ENCODE measurements at regions not wholly inside any gene's neighbourhood (a gene's known extent, or its start where the extent isn't known, plus 50 kb on each side); places are given as distances from the start of the nearest gene placed in this dataset.
"Not testable (repeated sequence)": the region's sequence is repeated elsewhere in the genome, so short reads cannot be mapped to it uniquely, and the experiment has no call there.

DNA sequence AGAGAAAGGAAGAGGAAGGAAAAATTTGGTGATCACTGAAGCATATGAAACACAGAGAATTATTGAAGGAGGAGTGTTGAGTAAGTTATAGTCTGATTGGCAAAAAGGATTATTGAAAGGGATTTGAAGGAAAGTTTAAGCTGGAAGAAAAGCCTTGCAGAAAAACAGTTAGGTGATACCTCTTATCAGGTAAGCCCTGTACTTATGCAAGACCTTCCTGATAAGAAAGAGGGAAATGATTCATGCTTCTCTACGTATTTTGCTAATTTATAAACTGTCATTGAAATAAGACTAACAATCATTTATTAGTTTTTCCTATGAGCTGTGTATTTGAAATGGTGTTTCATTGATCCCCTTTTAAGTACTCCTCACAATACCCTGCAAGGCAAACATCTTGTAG is 793.9 kb upstream of the NRXN1 start:
- Mint-ChIP-seq H3K4me1 (ENCODE audit: low read depth in 2 of 2) (no peaks in the 10 kb centered on the region), H3K4me3 (no peak overlapping the region), H3K27me3 (no peaks in the 10 kb centered on the region), H3K27ac (no peak overlapping the region), H3K9me3 (peaks cover 0 to 1% of the 10 kb centered on the region in 2 donors), H3K36me3 (ENCODE audit: insufficient read depth) (no peaks in the 10 kb centered on the region)
- ATAC-seq (replicated peaks): no peak
- DNase-seq: no peak

DNA sequence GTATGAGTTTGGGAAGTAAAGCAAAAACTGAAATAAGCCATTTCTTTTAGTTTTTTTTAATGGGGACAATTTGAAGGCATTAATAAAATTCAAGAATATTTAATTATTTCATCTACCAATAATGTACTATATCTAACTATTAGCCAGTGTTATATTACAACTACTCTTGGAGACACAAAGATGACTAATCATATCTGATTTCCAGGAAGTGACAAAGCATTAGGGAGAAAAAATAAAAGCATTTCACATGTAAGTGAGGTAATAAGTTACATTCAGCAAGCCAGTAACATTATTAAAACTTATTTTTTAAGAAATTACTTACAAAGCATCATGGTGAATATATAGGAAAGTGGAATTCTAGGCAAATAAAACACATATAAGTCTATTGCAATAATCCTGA is 781.3 kb upstream of the NRXN1 start:
- ATAC-seq (replicated peaks): no peak
- Mint-ChIP-seq H3K27ac (no peak overlapping the region), H3K4me3 (no peak overlapping the region), H3K36me3 (ENCODE audit: insufficient read depth) (no peaks in the 10 kb centered on the region), H3K9me3 (peaks cover 0 to 4% of the 10 kb centered on the region in 2 donors), H3K27me3 (no peaks in the 10 kb centered on the region), H3K4me1 (ENCODE audit: low read depth in 2 of 2) (no peaks in the 10 kb centered on the region)
- no peak for DNase-seq

DNA sequence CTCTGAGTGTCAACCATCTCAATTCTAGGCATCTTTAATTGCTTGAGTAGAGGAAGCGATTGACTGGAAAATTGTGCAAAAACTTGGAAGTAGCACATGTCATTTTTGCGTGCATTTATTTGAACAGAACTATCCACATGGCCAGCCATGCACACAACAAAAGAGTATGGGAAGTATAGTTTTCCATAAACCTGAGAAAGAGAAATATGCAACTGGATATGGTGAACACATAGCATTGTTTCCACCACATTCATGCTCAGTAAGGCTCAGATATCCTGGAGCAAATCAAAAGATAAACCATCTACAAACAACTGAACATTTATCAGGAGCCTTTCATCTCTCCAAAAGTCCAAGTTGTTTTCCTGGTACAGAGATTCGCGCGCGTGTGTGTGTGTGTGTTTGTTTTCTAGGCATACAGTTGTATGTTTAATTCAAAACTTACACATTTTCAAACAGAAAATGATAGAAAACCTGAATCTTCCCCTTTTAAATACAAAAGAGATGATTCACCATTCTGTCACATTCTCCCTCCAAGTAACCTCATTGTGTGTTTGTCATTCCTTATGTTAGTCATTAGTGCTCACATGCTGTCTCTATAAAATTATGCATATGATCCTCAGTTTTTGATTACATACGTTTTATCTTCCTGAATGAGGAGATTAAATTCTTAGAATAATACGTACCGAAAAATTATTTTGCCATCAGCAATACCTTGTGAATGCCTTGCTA is 780.4 kb upstream of the NRXN1 start:
- no peaks in the 10 kb centered on the region for H3K4me1 Mint-ChIP-seq (ENCODE audit: low read depth in 2 of 2)
- H3K36me3 Mint-ChIP-seq (ENCODE audit: insufficient read depth): no peaks in the 10 kb centered on the region
- H3K9me3 Mint-ChIP-seq: peaks cover 0 to 9% of the 10 kb centered on the region in 2 donors
- H3K27me3 Mint-ChIP-seq: no peaks in the 10 kb centered on the region
- H3K4me3 Mint-ChIP-seq: no peak overlapping the region
- no peak overlapping the region for H3K27ac Mint-ChIP-seq
- ATAC-seq (replicated peaks) (no peak), DNase-seq (no peak)

- Mint-ChIP-seq H3K4me3 (no peak overlapping the region), H3K9me3 (peaks cover 0 to 13% of the 10 kb centered on the region in 2 donors), H3K4me1 (ENCODE audit: low read depth in 2 of 2) (no peaks in the 10 kb centered on the region), H3K36me3 (ENCODE audit: insufficient read depth) (no peaks in the 10 kb centered on the region), H3K27me3 (no peaks in the 10 kb centered on the region), H3K27ac (no peak overlapping the region)
- ATAC-seq (replicated peaks) (no peak), DNase-seq (no peak)
Observed at GRCh38 chr2:51810197-51810596, 778.3 kb upstream of the NRXN1 start.

GRCh38 chr2:51807229-51807628 is 775.3 kb upstream of the NRXN1 start:
- Mint-ChIP-seq H3K27ac (no peak overlapping the region), H3K36me3 (ENCODE audit: insufficient read depth) (no peaks in the 10 kb centered on the region), H3K9me3 (peaks cover 0 to 10% of the 10 kb centered on the region in 2 donors)

GRCh38 chr2:51795248-51795888 is 763.4 kb upstream of the NRXN1 start:
- no peaks in the 10 kb centered on the region for H3K36me3 Mint-ChIP-seq (ENCODE audit: insufficient read depth)
- H3K4me3 Mint-ChIP-seq: no peak overlapping the region
- ATAC-seq (replicated peaks): no peak
- no peak for DNase-seq
- H3K4me1 Mint-ChIP-seq (ENCODE audit: low read depth in 2 of 2): no peaks in the 10 kb centered on the region
- H3K27me3 Mint-ChIP-seq: no peaks in the 10 kb centered on the region
- H3K9me3 Mint-ChIP-seq: peaks cover 1 to 9% of the 10 kb centered on the region in 2 donors
- no peak overlapping the region for H3K27ac Mint-ChIP-seq

More at GRCh38 chr2:51807229-51807628, 775.3 kb upstream of the NRXN1 start:
- DNase-seq (no peak), ATAC-seq (replicated peaks) (no peak)
- H3K4me3 Mint-ChIP-seq: no peak overlapping the region
- no peaks in the 10 kb centered on the region for H3K27me3 Mint-ChIP-seq
- H3K4me1 Mint-ChIP-seq (ENCODE audit: low read depth in 2 of 2): no peaks in the 10 kb centered on the region

DNA sequence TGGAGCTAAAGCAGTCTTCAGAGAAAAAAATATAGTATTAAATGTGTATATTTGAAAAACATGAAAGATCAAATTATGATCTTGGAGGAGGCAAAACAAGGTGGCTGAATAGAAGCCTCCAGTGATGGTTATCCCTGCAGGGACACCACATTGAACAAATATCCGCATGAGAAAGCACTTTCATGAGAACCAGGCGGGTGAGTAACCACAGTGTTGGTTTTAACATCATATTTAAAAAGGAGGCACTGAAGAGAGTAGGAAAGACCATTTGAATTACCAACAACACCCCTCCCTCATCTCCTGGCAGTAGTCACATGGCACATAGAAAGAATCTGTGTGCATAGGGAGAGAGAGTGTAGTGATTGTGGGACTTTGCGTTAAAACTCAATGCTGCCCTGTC is 759.6 kb upstream of the NRXN1 start:
- H3K27ac Mint-ChIP-seq: no peak overlapping the region
- H3K36me3 Mint-ChIP-seq (ENCODE audit: insufficient read depth): no peaks in the 10 kb centered on the region
- no peak overlapping the region for H3K4me3 Mint-ChIP-seq
- no peak for DNase-seq
- H3K4me1 Mint-ChIP-seq (ENCODE audit: low read depth in 2 of 2): no peaks in the 10 kb centered on the region
- peaks cover 0 to 11% of the 10 kb centered on the region in 2 donors for H3K9me3 Mint-ChIP-seq
- H3K27me3 Mint-ChIP-seq: no peaks in the 10 kb centered on the region
- ATAC-seq (replicated peaks): no peak

DNA sequence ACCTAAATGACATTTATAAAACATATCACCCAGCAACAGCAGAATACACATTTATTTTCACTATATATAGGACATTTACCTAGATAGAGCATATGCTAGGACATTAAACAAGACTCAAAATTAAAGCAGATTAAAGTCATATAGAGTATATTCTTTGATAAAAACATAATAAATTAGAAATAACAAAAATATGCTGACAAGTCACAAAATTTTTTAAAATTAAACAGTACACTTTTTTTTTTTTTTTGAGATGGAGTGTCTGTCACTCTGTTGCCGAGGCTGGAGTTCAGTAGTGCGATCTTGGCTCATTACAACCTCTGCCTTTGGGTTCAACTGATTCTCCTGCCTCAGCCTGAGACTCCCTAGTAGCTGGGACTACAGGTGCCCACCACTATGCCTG is 758.9 kb upstream of the NRXN1 start:
- Mint-ChIP-seq H3K27ac (no peak overlapping the region), H3K9me3 (peaks cover 0 to 9% of the 10 kb centered on the region in 2 donors), H3K4me1 (ENCODE audit: low read depth in 2 of 2) (no peaks in the 10 kb centered on the region), H3K36me3 (ENCODE audit: insufficient read depth) (no peaks in the 10 kb centered on the region), H3K4me3 (no peak overlapping the region), H3K27me3 (no peaks in the 10 kb centered on the region)
- ATAC-seq (replicated peaks): no peak
- no peak for DNase-seq

GRCh38 chr2:51789918-51790317 is 758.0 kb upstream of the NRXN1 start:
- no peak overlapping the region for H3K27ac Mint-ChIP-seq
- peaks cover 0 to 5% of the 10 kb centered on the region in 2 donors for H3K9me3 Mint-ChIP-seq
- no peaks in the 10 kb centered on the region for H3K27me3 Mint-ChIP-seq
- H3K4me3 Mint-ChIP-seq: no peak overlapping the region
- H3K36me3 Mint-ChIP-seq (ENCODE audit: insufficient read depth): no peaks in the 10 kb centered on the region
- DNase-seq (no peak), ATAC-seq (replicated peaks) (no peak)
- H3K4me1 Mint-ChIP-seq (ENCODE audit: low read depth in 2 of 2): no peaks in the 10 kb centered on the region

GRCh38 chr2:51782921-51783765 is 751.2 kb upstream of the NRXN1 start:
- peaks cover 6 to 9% of the 10 kb centered on the region in 2 donors for H3K9me3 Mint-ChIP-seq
- H3K27ac Mint-ChIP-seq: no peak overlapping the region
- ATAC-seq (replicated peaks): no peak
- no peaks in the 10 kb centered on the region for H3K27me3 Mint-ChIP-seq
- no peaks in the 10 kb centered on the region for H3K4me1 Mint-ChIP-seq (ENCODE audit: low read depth in 2 of 2)
- H3K36me3 Mint-ChIP-seq (ENCODE audit: insufficient read depth): no peaks in the 10 kb centered on the region
- H3K4me3 Mint-ChIP-seq: no peak overlapping the region
- DNase-seq: no peak

DNA sequence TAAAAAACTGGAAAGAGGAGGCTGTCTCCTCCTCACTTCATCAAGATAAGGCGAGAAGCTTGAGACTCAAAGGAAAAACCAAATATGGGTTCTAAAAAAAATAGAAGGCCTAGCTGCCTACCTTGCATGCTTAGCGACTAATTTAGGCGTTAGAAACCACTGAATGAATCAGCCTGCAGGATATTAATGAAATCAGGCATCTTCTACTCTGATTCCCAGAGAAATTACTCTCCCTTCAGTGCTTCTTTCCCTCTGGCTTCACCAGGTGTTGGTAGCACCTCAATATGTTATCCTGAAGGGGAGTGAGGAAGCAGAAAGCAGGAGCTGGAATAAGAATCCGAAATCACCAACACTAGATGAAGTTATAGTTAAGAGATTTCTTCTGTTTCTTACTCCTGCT is 749.8 kb upstream of the NRXN1 start:
- Mint-ChIP-seq H3K4me1 (ENCODE audit: low read depth in 2 of 2) (no peaks in the 10 kb centered on the region), H3K36me3 (ENCODE audit: insufficient read depth) (no peaks in the 10 kb centered on the region), H3K9me3 (peaks cover 6 to 9% of the 10 kb centered on the region in 2 donors), H3K27me3 (no peaks in the 10 kb centered on the region), H3K4me3 (no peak overlapping the region), H3K27ac (no peak overlapping the region)
- ATAC-seq (replicated peaks): no peak
- DNase-seq: no peak

DNA sequence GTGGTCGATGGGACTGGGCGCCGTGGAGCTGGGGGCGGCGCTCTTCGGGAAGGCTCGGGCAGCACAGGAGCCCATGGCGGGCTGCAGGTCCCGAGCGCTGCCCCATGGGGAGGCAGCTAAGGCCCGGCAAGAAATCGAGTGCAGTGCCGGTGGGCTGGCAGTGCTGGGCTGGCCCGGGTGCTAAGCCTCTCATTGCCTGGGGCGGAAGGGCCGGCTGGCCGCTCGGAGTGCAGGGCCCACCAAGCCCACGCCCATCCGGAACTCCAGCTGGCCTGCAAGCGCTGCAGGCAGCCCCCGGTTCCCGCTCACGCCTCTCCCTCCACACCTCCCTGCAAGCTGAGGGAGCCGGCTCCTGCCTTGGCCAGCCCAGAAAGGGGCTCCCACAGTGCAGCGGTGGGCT is 748.4 kb upstream of the NRXN1 start:
- no peaks in the 10 kb centered on the region for H3K36me3 Mint-ChIP-seq (ENCODE audit: insufficient read depth)
- ATAC-seq (replicated peaks): no peak

DNA sequence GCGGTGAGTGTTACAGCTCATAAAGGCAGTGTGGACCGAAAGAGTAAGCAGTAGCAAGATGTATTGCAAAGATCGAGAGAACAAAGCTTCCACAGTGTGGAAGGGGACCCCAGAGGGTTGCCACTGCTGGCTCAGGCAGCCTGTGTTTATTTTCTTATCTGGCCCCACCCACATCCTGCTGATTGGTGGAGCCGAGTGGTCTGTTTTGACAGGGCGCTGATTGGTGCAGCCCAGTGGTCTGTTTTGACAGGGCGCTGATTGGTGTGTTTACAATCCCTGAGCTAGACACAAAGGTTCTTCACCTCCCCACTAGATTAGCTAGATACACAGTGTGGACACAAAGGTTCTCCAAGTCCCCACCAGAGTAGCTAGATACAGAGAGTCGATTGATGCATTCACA is 747.8 kb upstream of the NRXN1 start:
- not testable (repeated sequence) for H3K4me1 Mint-ChIP-seq (ENCODE audit: low read depth in 2 of 2); ATAC-seq (replicated peaks); H3K27ac Mint-ChIP-seq; H3K4me3 Mint-ChIP-seq; H3K27me3 Mint-ChIP-seq; DNase-seq; H3K36me3 Mint-ChIP-seq (ENCODE audit: insufficient read depth)
- peaks cover 6 to 12% of the 10 kb centered on the region in 2 donors for H3K9me3 Mint-ChIP-seq

More for the DNA sequence above, 748.4 kb upstream of the NRXN1 start:
- Mint-ChIP-seq H3K4me3 (no peak overlapping the region), H3K4me1 (ENCODE audit: low read depth in 2 of 2) (no peaks in the 10 kb centered on the region), H3K27ac (no peak overlapping the region), H3K27me3 (no peaks in the 10 kb centered on the region), H3K9me3 (peaks cover 6 to 9% of the 10 kb centered on the region in 2 donors)
- DNase-seq: no peak

Measured in effector memory CD8-positive, alpha-beta T cell (primary cell).